ENCODE measurements at regions not wholly inside any gene's neighbourhood (a gene's known extent, or its start where the extent isn't known, plus 50 kb on each side); places are given as distances from the start of the nearest gene placed in this dataset.

- no peak for DNase-seq
These were observed 70.2 kb downstream of the HRH4 start for GRCh38 chr18:24530630-24531111.

GRCh38 chr18:24534271-24534670, 73.8 kb downstream of the HRH4 start:
- DNase-seq: peak; percentile 14 to 53

GRCh38 chr18:24534737-24535136, 74.3 kb downstream of the HRH4 start:
- no peak for DNase-seq

GRCh38 chr18:24535527-24536295, 75.3 kb downstream of the HRH4 start:
- DNase-seq: no peak

- DNase-seq: no peak
These were observed 75.9 kb downstream of the HRH4 start for GRCh38 chr18:24536326-24536725.

- DNase-seq: no peak
These were observed 76.4 kb downstream of the HRH4 start for GRCh38 chr18:24536834-24537233.

- no peak for DNase-seq
These were observed 78.2 kb downstream of the HRH4 start for GRCh38 chr18:24538414-24539264.

- DNase-seq: no peak
These were observed 79.6 kb downstream of the HRH4 start for GRCh38 chr18:24539866-24540617.

GRCh38 chr18:24540896-24541295, 80.5 kb downstream of the HRH4 start:
- no peak for DNase-seq

- no peak for DNase-seq
These were observed 82.8 kb downstream of the HRH4 start for GRCh38 chr18:24543086-24543794.

GRCh38 chr18:24543795-24544498, 83.5 kb downstream of the HRH4 start:
- peak in 1 of 2 experiments; percentile 48 for DNase-seq

- DNase-seq: no peak
These were observed 84.5 kb downstream of the HRH4 start for GRCh38 chr18:24544949-24545348.

GRCh38 chr18:24545651-24546050, 85.2 kb downstream of the HRH4 start:
- no peak for DNase-seq

GRCh38 chr18:24546307-24546706, 85.9 kb downstream of the HRH4 start:
- DNase-seq: no peak

- no peak for DNase-seq
These were observed 88.1 kb downstream of the HRH4 start for GRCh38 chr18:24548583-24548982.

GRCh38 chr18:24552218-24552617, 91.8 kb downstream of the HRH4 start:
- DNase-seq: no peak

GRCh38 chr18:24553571-24554285, 93.3 kb downstream of the HRH4 start:
- no peak for DNase-seq

- DNase-seq: no peak
These were observed 98.0 kb downstream of the HRH4 start for GRCh38 chr18:24558403-24558802.

GRCh38 chr18:24559526-24559925, 99.1 kb downstream of the HRH4 start:
- DNase-seq: no peak

- DNase-seq: no peak
These were observed 100.1 kb downstream of the HRH4 start for GRCh38 chr18:24560511-24560981.

- no peak for DNase-seq
These were observed 101.0 kb downstream of the HRH4 start for GRCh38 chr18:24561369-24561965.

All from cerebellar nuclear complex (tissue), 1 donor.